ENCODE measurements at regions not wholly inside any gene's neighbourhood (a gene's known extent, or its start where the extent isn't known, plus 50 kb on each side); places are given as distances from the start of the nearest gene placed in this dataset.

- DNase-seq (ENCODE audit: low read depth): no peak
These were observed 139.9 kb upstream of the PLET1 start for GRCh38 chr11:112400476-112401014.

GRCh38 chr11:112401036-112401769 is 140.5 kb upstream of the PLET1 start:
- DNase-seq (ENCODE audit: low read depth): no peak

GRCh38 chr11:112403432-112403831 is 142.8 kb upstream of the PLET1 start:
- DNase-seq (ENCODE audit: low read depth): no peak

GRCh38 chr11:112404112-112404511 is 143.5 kb upstream of the PLET1 start:
- no peak for DNase-seq (ENCODE audit: low read depth)

- no peak for DNase-seq (ENCODE audit: low read depth)
These were observed 147.9 kb upstream of the PLET1 start for GRCh38 chr11:112408517-112408916.

- no peak for DNase-seq (ENCODE audit: low read depth)
These were observed 149.7 kb upstream of the PLET1 start for GRCh38 chr11:112410325-112410724.

GRCh38 chr11:112412383-112412782 is 151.7 kb upstream of the PLET1 start:
- DNase-seq (ENCODE audit: low read depth): no peak

- no peak for DNase-seq (ENCODE audit: low read depth)
These were observed 156.7 kb upstream of the PLET1 start for GRCh38 chr11:112417339-112417738.

GRCh38 chr11:112418438-112418837 is 157.8 kb upstream of the PLET1 start:
- no peak for DNase-seq (ENCODE audit: low read depth)

- no peak for DNase-seq (ENCODE audit: low read depth)
These were observed 161.2 kb upstream of the PLET1 start for GRCh38 chr11:112421879-112422278.

- DNase-seq (ENCODE audit: low read depth): no peak
These were observed 164.5 kb upstream of the PLET1 start for GRCh38 chr11:112425121-112425520.

GRCh38 chr11:112437096-112437495 is 176.4 kb upstream of the PLET1 start:
- no peak for DNase-seq (ENCODE audit: low read depth)

- DNase-seq (ENCODE audit: low read depth): no peak
These were observed 179.0 kb upstream of the PLET1 start for GRCh38 chr11:112439614-112440013.

GRCh38 chr11:112440518-112440917 is 179.9 kb upstream of the PLET1 start:
- no peak for DNase-seq (ENCODE audit: low read depth)

GRCh38 chr11:112448168-112448567 is 187.5 kb upstream of the PLET1 start:
- DNase-seq (ENCODE audit: low read depth): no peak

GRCh38 chr11:112448806-112449205 is 188.1 kb upstream of the PLET1 start:
- no peak for DNase-seq (ENCODE audit: low read depth)

GRCh38 chr11:112451250-112451649 is 190.6 kb upstream of the PLET1 start:
- no peak for DNase-seq (ENCODE audit: low read depth)

- DNase-seq (ENCODE audit: low read depth): peak; percentile 3
These were observed 193.2 kb upstream of the PLET1 start for GRCh38 chr11:112453601-112454577.

- DNase-seq (ENCODE audit: low read depth): no peak
These were observed 194.2 kb upstream of the PLET1 start for GRCh38 chr11:112454841-112455240.

- no peak for DNase-seq (ENCODE audit: low read depth)
These were observed 195.1 kb upstream of the PLET1 start for GRCh38 chr11:112455791-112456190.

GRCh38 chr11:112457532-112457931 is 196.9 kb upstream of the PLET1 start:
- no peak for DNase-seq (ENCODE audit: low read depth)

- DNase-seq (ENCODE audit: low read depth): no peak
These were observed 198.3 kb upstream of the PLET1 start for GRCh38 chr11:112459001-112459400.

GRCh38 chr11:112460141-112460540 is 199.5 kb upstream of the PLET1 start:
- no peak for DNase-seq (ENCODE audit: low read depth)

Data from stimulated activated CD4-positive, alpha-beta T cell treated with anti-CD3 and anti-CD28 coated beads, Interleukin-2, amount 100 ng/mL, for 4 hours (primary cell).